Suppressor macrophage treated with lipopolysaccharide for 4 hours (primary cell): ENCODE measurements at regions not wholly inside any gene's neighbourhood (a gene's known extent, or its start where the extent isn't known, plus 50 kb on each side); places are given as distances from the start of the nearest gene placed in this dataset.

Experiments used
- DNase-seq: peaks from one replicate; pipeline ENCODE4 v3.0.0-alpha.2; 2020

- no peak for DNase-seq
Observed at GRCh38 chr18:46325895-46326294, 221.7 kb downstream of the HAUS1 start.

GRCh38 chr18:46329736-46330246 is 225.6 kb downstream of the HAUS1 start:
- no peak for DNase-seq

GRCh38 chr18:46331316-46331715 is 227.1 kb downstream of the HAUS1 start:
- DNase-seq: no peak

- DNase-seq: no peak
Observed at GRCh38 chr18:46332286-46332801, 228.2 kb downstream of the HAUS1 start.

- no peak for DNase-seq
Observed at GRCh38 chr18:46332921-46333341, 228.7 kb downstream of the HAUS1 start.

GRCh38 chr18:46333431-46334135 is 229.4 kb downstream of the HAUS1 start:
- no peak for DNase-seq

- DNase-seq: no peak
Observed at GRCh38 chr18:46334868-46335281, 230.7 kb downstream of the HAUS1 start.

- DNase-seq: peak; percentile 23
Observed at GRCh38 chr18:46335534-46336101, 231.4 kb downstream of the HAUS1 start.

- no peak for DNase-seq
Observed at GRCh38 chr18:46336278-46337111, 232.3 kb downstream of the HAUS1 start.

GRCh38 chr18:46337271-46337670 is 233.1 kb downstream of the HAUS1 start:
- no peak for DNase-seq

GRCh38 chr18:46338205-46338604 is 234.0 kb downstream of the HAUS1 start:
- DNase-seq: no peak

GRCh38 chr18:46338766-46339165 is 234.6 kb downstream of the HAUS1 start:
- DNase-seq: no peak

- DNase-seq: no peak
Observed at GRCh38 chr18:46340716-46341115, 236.5 kb downstream of the HAUS1 start.

GRCh38 chr18:46341986-46342525 is 237.9 kb downstream of the HAUS1 start:
- DNase-seq: peak; percentile 19

- no peak for DNase-seq
Observed at GRCh38 chr18:46343456-46343855, 239.3 kb downstream of the HAUS1 start.

- DNase-seq: peak; percentile 64
Observed at GRCh38 chr18:46343931-46344372, 239.8 kb downstream of the HAUS1 start.

- no peak for DNase-seq
Observed at GRCh38 chr18:46344416-46345180, 240.4 kb downstream of the HAUS1 start.

- DNase-seq: no peak
Observed at GRCh38 chr18:46345181-46345465, 240.9 kb downstream of the HAUS1 start.

GRCh38 chr18:46346213-46346612 is 242.0 kb downstream of the HAUS1 start:
- no peak for DNase-seq

GRCh38 chr18:46346896-46347630 is 242.9 kb downstream of the HAUS1 start:
- DNase-seq: no peak

- DNase-seq: no peak
Observed at GRCh38 chr18:46350598-46351159, 246.5 kb downstream of the HAUS1 start.
